ENCODE measurements at regions not wholly inside any gene's neighbourhood (a gene's known extent, or its start where the extent isn't known, plus 50 kb on each side); places are given as distances from the start of the nearest gene placed in this dataset.

DNA sequence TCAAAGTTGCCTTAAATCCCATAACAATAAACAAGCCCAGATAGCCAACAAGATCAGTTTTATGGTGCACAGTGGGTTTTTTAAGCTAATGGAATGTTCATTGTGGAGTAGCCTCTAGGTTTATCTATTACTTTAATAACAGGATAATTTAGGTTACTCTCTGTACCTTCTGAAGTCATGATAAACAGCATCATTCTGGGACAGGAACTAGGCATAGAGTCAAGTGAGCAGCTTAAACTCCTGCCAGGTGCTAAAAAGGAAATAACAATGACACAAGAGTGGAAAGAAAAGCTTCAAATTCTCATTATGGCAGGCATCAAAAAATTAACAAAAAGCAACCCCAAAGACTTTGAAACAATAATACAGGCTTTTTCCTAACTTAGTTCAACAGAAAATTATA lies 228.8 kb downstream of the HACE1 start:
- no peak for TF ChIP-seq KDM5A (IDR thresholded peaks at IDR 0.05; ENCODE audit: low read length)
- TF ChIP-seq SP2 (IDR thresholded peaks at IDR 0.05; ENCODE audit: low read length): no peak
- no peak for TF ChIP-seq POLR2A (IDR thresholded peaks at IDR 0.05; ENCODE audit: control extremely low read depth in 1 of 2, low read depth in 2 of 2, low read length in 2 of 2)
- TF ChIP-seq, protein P1, sequence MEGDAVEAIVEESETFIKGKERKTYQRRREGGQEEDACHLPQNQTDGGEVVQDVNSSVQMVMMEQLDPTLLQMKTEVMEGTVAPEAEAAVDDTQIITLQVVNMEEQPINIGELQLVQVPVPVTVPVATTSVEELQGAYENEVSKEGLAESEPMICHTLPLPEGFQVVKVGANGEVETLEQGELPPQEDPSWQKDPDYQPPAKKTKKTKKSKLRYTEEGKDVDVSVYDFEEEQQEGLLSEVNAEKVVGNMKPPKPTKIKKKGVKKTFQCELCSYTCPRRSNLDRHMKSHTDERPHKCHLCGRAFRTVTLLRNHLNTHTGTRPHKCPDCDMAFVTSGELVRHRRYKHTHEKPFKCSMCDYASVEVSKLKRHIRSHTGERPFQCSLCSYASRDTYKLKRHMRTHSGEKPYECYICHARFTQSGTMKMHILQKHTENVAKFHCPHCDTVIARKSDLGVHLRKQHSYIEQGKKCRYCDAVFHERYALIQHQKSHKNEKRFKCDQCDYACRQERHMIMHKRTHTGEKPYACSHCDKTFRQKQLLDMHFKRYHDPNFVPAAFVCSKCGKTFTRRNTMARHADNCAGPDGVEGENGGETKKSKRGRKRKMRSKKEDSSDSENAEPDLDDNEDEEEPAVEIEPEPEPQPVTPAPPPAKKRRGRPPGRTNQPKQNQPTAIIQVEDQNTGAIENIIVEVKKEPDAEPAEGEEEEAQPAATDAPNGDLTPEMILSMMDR (IDR thresholded peaks at IDR 0.05; ENCODE audit: control extremely low read depth in 1 of 3, insufficient read depth in 1 of 3, low read depth in 1 of 3, low read length in 3 of 3): no peak
- TF ChIP-seq CEBPB (IDR thresholded peaks at IDR 0.05; ENCODE audit: low read depth, low read length): no peak
- no peak for TF ChIP-seq CBX5 (IDR thresholded peaks at IDR 0.05; ENCODE audit: low read depth, low read length)
- TF ChIP-seq EZH2 (IDR thresholded peaks at IDR 0.05; ENCODE audit: low read depth, low read length, severe bottlenecking): no peak
- TF ChIP-seq TEAD4 (IDR thresholded peaks at IDR 0.05; ENCODE audit: low read depth, low read length): no peak
- TF ChIP-seq, protein P2, sequence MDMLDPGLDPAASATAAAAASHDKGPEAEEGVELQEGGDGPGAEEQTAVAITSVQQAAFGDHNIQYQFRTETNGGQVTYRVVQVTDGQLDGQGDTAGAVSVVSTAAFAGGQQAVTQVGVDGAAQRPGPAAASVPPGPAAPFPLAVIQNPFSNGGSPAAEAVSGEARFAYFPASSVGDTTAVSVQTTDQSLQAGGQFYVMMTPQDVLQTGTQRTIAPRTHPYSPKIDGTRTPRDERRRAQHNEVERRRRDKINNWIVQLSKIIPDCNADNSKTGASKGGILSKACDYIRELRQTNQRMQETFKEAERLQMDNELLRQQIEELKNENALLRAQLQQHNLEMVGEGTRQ (IDR thresholded peaks at IDR 0.05; ENCODE audit: low read length): no peak

All from H1 (cell line).